Vagina (tissue), 2 donors: ENCODE measurements at regions not wholly inside any gene's neighbourhood (a gene's known extent, or its start where the extent isn't known, plus 50 kb on each side); places are given as distances from the start of the nearest gene placed in this dataset.

ENCODE experiments used
- DNase-seq, 2 donors: peaks; one replicate each; pipeline ENCODE4 v3.0.0-alpha.2; 2017; ENCODE audit errors: extremely low spot score in 2 of 2
- H3K27ac ChIP-seq: fragments of 200-600 bp; sonication (generic); one replicate; pipeline ENCODE4 v1.5.1; 2019
- H3K27me3 ChIP-seq: fragments of 200-600 bp; sonication (generic); one replicate; pipeline ENCODE4 v1.5.1; 2019
- H3K36me3 ChIP-seq, 2 donors: fragments of 200-600 bp; sonication (generic); one replicate each; pipeline ENCODE4 v1.5.1; 2017 to 2019
- H3K4me1 ChIP-seq: fragments of 200-600 bp; sonication (generic); one replicate; pipeline ENCODE4 v1.5.1; 2019
- H3K4me3 ChIP-seq, 2 donors: fragments of 200-600 bp; sonication (generic); 1 replicate in 1 of 2; 2 replicates in 1 of 2; pipeline ENCODE4 v1.5.1; 2016 to 2019
- H3K9me3 ChIP-seq: fragments of 200-600 bp; sonication (generic); one replicate; pipeline ENCODE4 v1.5.1; 2019
- CTCF ChIP-seq, 3 experiments: fragments of 450-650 bp in 2 of 3; fragments of 200-600 bp in 1 of 3; sonication (generic) in 1 of 3; IDR thresholded peaks; one replicate each; pipeline ENCODE4 v1.5.1; 2017 to 2019; ENCODE audit warnings: antibody characterized with exemption in 3 of 3, mild to moderate bottlenecking in 2 of 3, moderate library complexity in 2 of 3
- POLR2A ChIP-seq, 2 donors: fragments of 450-650 bp; IDR thresholded peaks; one replicate each; pipeline ENCODE4 v1.6.1; 2017; ENCODE audit warnings: antibody characterized with exemption in 2 of 2, mild to moderate bottlenecking in 2 of 2, moderate library complexity in 2 of 2
- POLR2AphosphoS5 ChIP-seq, 2 donors: sonication (generic); formaldehyde crosslinking; IDR thresholded peaks; one replicate each; pipeline ENCODE4 v1.9.0; 2017; ENCODE audit warnings: antibody characterized with exemption in 2 of 2, mild to moderate bottlenecking in 2 of 2, low read depth in 1 of 2; ENCODE audit not compliant: insufficient read depth in 1 of 2
- intact Hi-C: fragments of 100-400 bp; cut with DNase I; formaldehyde crosslinking; loops from one replicate; pipeline ENCODE4 v1.15.1; 2023

GRCh38 chr11:129737831-129738230, 77.8 kb upstream of the TMEM45B start:
- Histone ChIP-seq H3K4me1 (no peaks in the 10 kb centered on the region), H3K9me3 (no peaks in the 10 kb centered on the region), H3K27me3 (no peaks in the 10 kb centered on the region), H3K4me3 (no peak overlapping the region), H3K36me3 (no peaks in the 10 kb centered on the region), H3K27ac (no peak overlapping the region)
- peak in 1 of 2 donors; percentile 44 for DNase-seq
- intact Hi-C loops = no loop called here
- TF ChIP-seq POLR2A (IDR thresholded peaks at IDR 0.05) (no peak), POLR2AphosphoS5 (IDR thresholded peaks at IDR 0.05; ENCODE audit: insufficient read depth in 1 of 2, low read depth in 1 of 2) (no peak), CTCF (IDR thresholded peaks at IDR 0.05) (no peak)

- Histone ChIP-seq H3K27me3 (no peaks in the 10 kb centered on the region), H3K36me3 (no peaks in the 10 kb centered on the region), H3K4me3 (no peak overlapping the region), H3K9me3 (no peaks in the 10 kb centered on the region), H3K4me1 (no peaks in the 10 kb centered on the region), H3K27ac (no peak overlapping the region)
- DNase-seq = no peak
- intact Hi-C loops = no loop called here
- TF ChIP-seq POLR2AphosphoS5 (IDR thresholded peaks at IDR 0.05; ENCODE audit: insufficient read depth in 1 of 2, low read depth in 1 of 2) (no peak), CTCF (IDR thresholded peaks at IDR 0.05) (no peak)
Observed at GRCh38 chr11:129738242-129738641, 77.4 kb upstream of the TMEM45B start.

- peak in 1 of 2 donors; percentile 77 for DNase-seq
Observed at GRCh38 chr11:129739339-129739738, 76.3 kb upstream of the TMEM45B start.

GRCh38 chr11:129740125-129740719, 75.4 kb upstream of the TMEM45B start:
- H3K27ac ChIP-seq = no peak overlapping the region
- no peak overlapping the region for H3K4me3 ChIP-seq
- DNase-seq = no peak
- intact Hi-C loops = no loop called here
- peaks cover 7% of the 10 kb centered on the region for H3K4me1 ChIP-seq
- no peaks in the 10 kb centered on the region for H3K27me3 ChIP-seq
- no peak for TF ChIP-seq CTCF (IDR thresholded peaks at IDR 0.05)
- no peak for TF ChIP-seq POLR2AphosphoS5 (IDR thresholded peaks at IDR 0.05; ENCODE audit: insufficient read depth in 1 of 2, low read depth in 1 of 2)
- no peak for TF ChIP-seq POLR2A (IDR thresholded peaks at IDR 0.05)
- H3K9me3 ChIP-seq = no peaks in the 10 kb centered on the region
- no peaks in the 10 kb centered on the region for H3K36me3 ChIP-seq

More at GRCh38 chr11:129739339-129739738, 76.3 kb upstream of the TMEM45B start:
- Histone ChIP-seq H3K36me3 (no peaks in the 10 kb centered on the region), H3K4me1 (peaks cover 7% of the 10 kb centered on the region), H3K4me3 (no peak overlapping the region), H3K9me3 (no peaks in the 10 kb centered on the region), H3K27me3 (no peaks in the 10 kb centered on the region), H3K27ac (no peak overlapping the region)
- intact Hi-C loops = no loop called here
- no peak for TF ChIP-seq CTCF (IDR thresholded peaks at IDR 0.05)
- TF ChIP-seq POLR2AphosphoS5 (IDR thresholded peaks at IDR 0.05; ENCODE audit: insufficient read depth in 1 of 2, low read depth in 1 of 2) = no peak
- no peak for TF ChIP-seq POLR2A (IDR thresholded peaks at IDR 0.05)

GRCh38 chr11:129743112-129743815, 72.4 kb upstream of the TMEM45B start:
- Histone ChIP-seq H3K36me3 (no peaks in the 10 kb centered on the region), H3K4me3 (no peak overlapping the region), H3K27ac (no peak overlapping the region), H3K27me3 (no peaks in the 10 kb centered on the region), H3K9me3 (no peaks in the 10 kb centered on the region), H3K4me1 (peaks cover 7% of the 10 kb centered on the region)
- no peak for TF ChIP-seq POLR2AphosphoS5 (IDR thresholded peaks at IDR 0.05; ENCODE audit: insufficient read depth in 1 of 2, low read depth in 1 of 2)
- no peak for TF ChIP-seq POLR2A (IDR thresholded peaks at IDR 0.05)
- no peak for TF ChIP-seq CTCF (IDR thresholded peaks at IDR 0.05)
- intact Hi-C loops = no loop called here
- no peak for DNase-seq
